Stomach (tissue), 4 donors: ENCODE measurements at regions not wholly inside any gene's neighbourhood (a gene's known extent, or its start where the extent isn't known, plus 50 kb on each side); places are given as distances from the start of the nearest gene placed in this dataset.

Experiments used
- POLR2A ChIP-seq, 4 donors: fragments of 450-650 bp; IDR thresholded peaks; one replicate each; pipeline ENCODE4 v1.6.1; 2016; ENCODE audit warnings: antibody characterized with exemption in 4 of 4, control low read depth in 2 of 4, mild to moderate bottlenecking in 1 of 4, moderate library complexity in 1 of 4
- POLR2AphosphoS5 ChIP-seq, 3 donors: sonication (generic); formaldehyde crosslinking; IDR thresholded peaks; one replicate each; pipeline ENCODE4 v1.6.1; 2016; ENCODE audit warnings: antibody characterized with exemption in 3 of 3
- TF ChIP-seq, protein P1 (sequence below), 7 experiments: fragments of 450-650 bp in 4 of 7; fragments of 200-600 bp in 3 of 7; sonication (generic) in 3 of 7; IDR thresholded peaks; one replicate each; pipeline ENCODE4 v1.5.1; 2016 to 2019; ENCODE audit warnings: antibody characterized with exemption in 7 of 7, control low read depth in 2 of 7, mild to moderate bottlenecking in 1 of 7

DNA sequence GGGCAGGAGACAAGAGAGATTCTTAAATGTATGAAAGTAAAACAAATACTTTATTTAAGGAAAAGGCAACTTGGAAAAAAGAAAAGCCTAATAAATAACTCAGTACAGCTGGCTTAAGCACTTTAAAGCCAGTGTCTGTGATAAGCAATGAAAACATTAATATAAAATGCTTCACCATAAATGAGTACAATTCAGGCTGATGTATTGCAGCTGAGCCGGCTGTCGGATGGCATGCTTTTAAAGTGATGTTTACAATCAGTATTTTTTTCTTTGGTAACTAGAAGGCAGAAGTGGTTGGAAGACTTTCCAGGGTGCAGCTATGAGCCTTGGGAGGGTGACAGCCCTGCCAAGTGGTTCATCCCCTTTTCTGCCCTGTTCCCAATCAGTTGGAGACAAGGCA, 58.7 kb upstream of the CELF4 start:
- TF ChIP-seq, protein P1, sequence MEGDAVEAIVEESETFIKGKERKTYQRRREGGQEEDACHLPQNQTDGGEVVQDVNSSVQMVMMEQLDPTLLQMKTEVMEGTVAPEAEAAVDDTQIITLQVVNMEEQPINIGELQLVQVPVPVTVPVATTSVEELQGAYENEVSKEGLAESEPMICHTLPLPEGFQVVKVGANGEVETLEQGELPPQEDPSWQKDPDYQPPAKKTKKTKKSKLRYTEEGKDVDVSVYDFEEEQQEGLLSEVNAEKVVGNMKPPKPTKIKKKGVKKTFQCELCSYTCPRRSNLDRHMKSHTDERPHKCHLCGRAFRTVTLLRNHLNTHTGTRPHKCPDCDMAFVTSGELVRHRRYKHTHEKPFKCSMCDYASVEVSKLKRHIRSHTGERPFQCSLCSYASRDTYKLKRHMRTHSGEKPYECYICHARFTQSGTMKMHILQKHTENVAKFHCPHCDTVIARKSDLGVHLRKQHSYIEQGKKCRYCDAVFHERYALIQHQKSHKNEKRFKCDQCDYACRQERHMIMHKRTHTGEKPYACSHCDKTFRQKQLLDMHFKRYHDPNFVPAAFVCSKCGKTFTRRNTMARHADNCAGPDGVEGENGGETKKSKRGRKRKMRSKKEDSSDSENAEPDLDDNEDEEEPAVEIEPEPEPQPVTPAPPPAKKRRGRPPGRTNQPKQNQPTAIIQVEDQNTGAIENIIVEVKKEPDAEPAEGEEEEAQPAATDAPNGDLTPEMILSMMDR (IDR thresholded peaks at IDR 0.05) = no peak
- TF ChIP-seq POLR2A (IDR thresholded peaks at IDR 0.05) (no peak), POLR2AphosphoS5 (IDR thresholded peaks at IDR 0.05) (no peak)
